Loucy (cell line): ENCODE measurements at regions not wholly inside any gene's neighbourhood (a gene's known extent, or its start where the extent isn't known, plus 50 kb on each side); places are given as distances from the start of the nearest gene placed in this dataset.

Experiments used
- H2AFZ ChIP-seq: fragments of 200-600 bp; sonication (generic); 2 replicates; pipeline ENCODE4 v1.6.0; 2016; ENCODE audit warnings: antibody characterized with exemption, mild to moderate bottlenecking, low read length, moderate library complexity
- H3F3A ChIP-seq: fragments of 200-600 bp; 2 replicates; pipeline ENCODE4 v1.6.0; 2016; ENCODE audit warnings: antibody characterized with exemption, low read depth, mild to moderate bottlenecking
- H3K27me3 ChIP-seq: fragments of 200-600 bp; sonication (generic); 2 replicates; pipeline ENCODE4 v1.6.1; 2014; ENCODE audit warnings: low read length, mild to moderate bottlenecking; ENCODE audit not compliant: insufficient read depth, poor library complexity, severe bottlenecking
- H3K36me3 ChIP-seq: fragments of 200-600 bp; sonication (generic); 2 replicates; pipeline ENCODE4 v1.6.1; 2016; ENCODE audit warnings: low read length; ENCODE audit not compliant: insufficient read depth
- H3K4me1 ChIP-seq: fragments of 200-600 bp; sonication (generic); 2 replicates; pipeline ENCODE4 v1.5.1; 2014; ENCODE audit warnings: low read length, mild to moderate bottlenecking; ENCODE audit not compliant: insufficient read depth, poor library complexity, severe bottlenecking
- H3K4me2 ChIP-seq: fragments of 200-600 bp; sonication (generic); 2 replicates; pipeline ENCODE4 v1.6.0; 2014; ENCODE audit warnings: antibody characterized with exemption, low read length, low read depth, mild to moderate bottlenecking; ENCODE audit not compliant: poor library complexity, severe bottlenecking
- H3K4me3 ChIP-seq: fragments of 200-600 bp; sonication (generic); 2 replicates; pipeline ENCODE4 v1.5.1; 2014; ENCODE audit warnings: low read length, mild to moderate bottlenecking, mixed read lengths; ENCODE audit not compliant: poor library complexity, severe bottlenecking
- H3K79me2 ChIP-seq: fragments of 200-600 bp; sonication (generic); 2 replicates; pipeline ENCODE4 v1.6.1; 2014; ENCODE audit warnings: low read length; ENCODE audit not compliant: insufficient read depth
- H3K9ac ChIP-seq: fragments of 200-600 bp; sonication (generic); 2 replicates; pipeline ENCODE4 v1.6.0; 2014; ENCODE audit warnings: mild to moderate bottlenecking, low read depth, low read length, moderate library complexity; ENCODE audit not compliant: poor library complexity, severe bottlenecking
- H3K9me2 ChIP-seq: fragments of 200-600 bp; sonication (generic); replicated peaks from 2 replicates; pipeline ENCODE4 v1.6.1; 2016; ENCODE audit warnings: low read depth, low read length, mixed read lengths
- H3K9me3 ChIP-seq: fragments of 200-600 bp; sonication (generic); 2 replicates; pipeline ENCODE4 v1.6.1; 2014; ENCODE audit warnings: mild to moderate bottlenecking, antibody characterized with exemption, low read length, low read depth; ENCODE audit not compliant: insufficient read depth
- H4K20me1 ChIP-seq: fragments of 200-600 bp; sonication (generic); 2 replicates; pipeline ENCODE4 v1.6.0; 2014; ENCODE audit warnings: antibody characterized with exemption, low read length, mild to moderate bottlenecking; ENCODE audit not compliant: insufficient read depth, poor library complexity, severe bottlenecking
- EZH2phosphoT487 ChIP-seq: fragments of 200-600 bp; IDR thresholded peaks from 2 replicates; pipeline ENCODE4 v1.6.1; 2018; ENCODE audit warnings: antibody characterized with exemption, mild to moderate bottlenecking, moderate library complexity, borderline replicate concordance
- TF ChIP-seq, protein P1 (sequence below): fragments of 200-600 bp; sonication (generic); conservative IDR thresholded peaks from 2 replicates; pipeline ENCODE4 v1.5.1; 2014; ENCODE audit warnings: mild to moderate bottlenecking, antibody characterized with exemption, low read length

- no peak overlapping the region for H2AFZ ChIP-seq
Observed at GRCh38 chr16:72530434-72530833, 358.5 kb upstream of the PMFBP1 start.

DNA sequence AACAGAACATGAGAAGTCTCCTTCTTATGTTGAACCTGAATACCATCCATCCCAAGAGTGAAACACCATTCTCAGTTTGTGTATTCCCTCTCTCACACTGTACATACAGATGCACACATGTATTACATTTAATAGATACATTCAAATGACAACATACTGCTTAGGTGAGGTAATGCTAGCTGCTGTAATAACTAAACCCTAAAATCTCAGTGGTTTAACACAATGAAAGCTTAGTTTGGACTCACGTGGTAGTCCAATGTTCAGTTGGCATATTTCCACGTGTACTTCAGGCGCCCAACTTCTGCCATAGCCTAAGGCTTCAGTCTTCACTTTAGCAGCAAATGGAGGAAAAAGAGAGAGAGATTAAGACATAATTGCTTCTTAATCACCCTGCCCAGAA is 351.1 kb upstream of the PMFBP1 start:
- TF ChIP-seq EZH2phosphoT487: no peak
- peaks cover 8% of the 10 kb centered on the region; the same call in 1 of the 2 replicates for H3K9me3 ChIP-seq
- H3F3A ChIP-seq: no peaks in the 10 kb centered on the region

More at GRCh38 chr16:72530434-72530833, 358.5 kb upstream of the PMFBP1 start:
- no peaks in the 10 kb centered on the region for H3K36me3 ChIP-seq
- no peak for TF ChIP-seq EZH2phosphoT487
- TF ChIP-seq, protein P1, sequence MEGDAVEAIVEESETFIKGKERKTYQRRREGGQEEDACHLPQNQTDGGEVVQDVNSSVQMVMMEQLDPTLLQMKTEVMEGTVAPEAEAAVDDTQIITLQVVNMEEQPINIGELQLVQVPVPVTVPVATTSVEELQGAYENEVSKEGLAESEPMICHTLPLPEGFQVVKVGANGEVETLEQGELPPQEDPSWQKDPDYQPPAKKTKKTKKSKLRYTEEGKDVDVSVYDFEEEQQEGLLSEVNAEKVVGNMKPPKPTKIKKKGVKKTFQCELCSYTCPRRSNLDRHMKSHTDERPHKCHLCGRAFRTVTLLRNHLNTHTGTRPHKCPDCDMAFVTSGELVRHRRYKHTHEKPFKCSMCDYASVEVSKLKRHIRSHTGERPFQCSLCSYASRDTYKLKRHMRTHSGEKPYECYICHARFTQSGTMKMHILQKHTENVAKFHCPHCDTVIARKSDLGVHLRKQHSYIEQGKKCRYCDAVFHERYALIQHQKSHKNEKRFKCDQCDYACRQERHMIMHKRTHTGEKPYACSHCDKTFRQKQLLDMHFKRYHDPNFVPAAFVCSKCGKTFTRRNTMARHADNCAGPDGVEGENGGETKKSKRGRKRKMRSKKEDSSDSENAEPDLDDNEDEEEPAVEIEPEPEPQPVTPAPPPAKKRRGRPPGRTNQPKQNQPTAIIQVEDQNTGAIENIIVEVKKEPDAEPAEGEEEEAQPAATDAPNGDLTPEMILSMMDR: no peak
- no peak overlapping the region for H3K4me2 ChIP-seq
- no peaks in the 10 kb centered on the region for H3K27me3 ChIP-seq
- H3K9me2 ChIP-seq: no peaks in the 10 kb centered on the region
- no peaks in the 10 kb centered on the region for H3K9me3 ChIP-seq
- no peaks in the 10 kb centered on the region for H3K79me2 ChIP-seq
- no peak overlapping the region for H3K9ac ChIP-seq
- H3K4me3 ChIP-seq: no peak overlapping the region
- H3F3A ChIP-seq: no peaks in the 10 kb centered on the region
- no peaks in the 10 kb centered on the region for H4K20me1 ChIP-seq
- H3K4me1 ChIP-seq: no peaks in the 10 kb centered on the region

GRCh38 chr16:72517154-72517553 is 345.2 kb upstream of the PMFBP1 start:
- no peaks in the 10 kb centered on the region for H4K20me1 ChIP-seq
- H3F3A ChIP-seq: no peaks in the 10 kb centered on the region
- H3K9me2 ChIP-seq: no peaks in the 10 kb centered on the region
- no peaks in the 10 kb centered on the region for H3K4me1 ChIP-seq
- peaks cover 7% of the 10 kb centered on the region for H3K36me3 ChIP-seq
- H3K27me3 ChIP-seq: no peaks in the 10 kb centered on the region
- TF ChIP-seq, protein P1: no peak
- no peak for TF ChIP-seq EZH2phosphoT487
- peaks cover 7% of the 10 kb centered on the region; the same call in 1 of the 2 replicates for H3K9me3 ChIP-seq
- H2AFZ ChIP-seq: no peak overlapping the region
- no peak overlapping the region for H3K9ac ChIP-seq
- no peaks in the 10 kb centered on the region for H3K79me2 ChIP-seq
- H3K4me2 ChIP-seq: no peak overlapping the region
- no peak overlapping the region for H3K4me3 ChIP-seq

More for the DNA sequence above, 351.1 kb upstream of the PMFBP1 start:
- no peaks in the 10 kb centered on the region for H3K9me2 ChIP-seq
- H3K4me3 ChIP-seq: no peak overlapping the region
- no peak overlapping the region for H3K9ac ChIP-seq
- no peaks in the 10 kb centered on the region for H3K4me1 ChIP-seq
- peaks cover 14% of the 10 kb centered on the region for H3K36me3 ChIP-seq
- no peak overlapping the region for H3K4me2 ChIP-seq
- no peaks in the 10 kb centered on the region for H4K20me1 ChIP-seq
- H2AFZ ChIP-seq: no peak overlapping the region
- H3K79me2 ChIP-seq: no peaks in the 10 kb centered on the region
- no peaks in the 10 kb centered on the region for H3K27me3 ChIP-seq

DNA sequence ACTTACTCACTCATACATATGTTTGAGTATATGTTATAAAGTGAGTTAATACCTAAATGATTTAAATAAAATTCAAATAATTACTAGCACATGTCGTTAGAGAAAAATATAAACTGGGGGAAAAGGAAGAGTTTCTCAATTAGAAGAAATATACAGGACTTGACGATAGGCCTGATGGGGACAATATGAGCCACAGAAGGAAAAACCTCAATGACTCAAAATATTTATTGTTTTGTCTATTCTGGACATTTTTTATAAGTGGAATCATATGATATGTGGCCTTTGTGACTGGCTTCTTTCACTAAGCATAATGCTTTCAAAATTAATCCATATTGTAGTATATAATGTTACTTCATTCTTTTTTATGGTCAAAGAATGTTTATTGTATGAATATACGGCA is 339.2 kb upstream of the PMFBP1 start:
- H3K27me3 ChIP-seq: no peaks in the 10 kb centered on the region
- no peaks in the 10 kb centered on the region for H3K9me3 ChIP-seq
- no peaks in the 10 kb centered on the region for H4K20me1 ChIP-seq
- H3K4me2 ChIP-seq: no peak overlapping the region
- H2AFZ ChIP-seq: no peak overlapping the region
- H3F3A ChIP-seq: no peaks in the 10 kb centered on the region
- H3K4me1 ChIP-seq: no peaks in the 10 kb centered on the region
- no peaks in the 10 kb centered on the region for H3K79me2 ChIP-seq
- H3K9me2 ChIP-seq: no peaks in the 10 kb centered on the region
- H3K4me3 ChIP-seq: no peak overlapping the region
- H3K9ac ChIP-seq: no peak overlapping the region
- TF ChIP-seq EZH2phosphoT487: no peak
- TF ChIP-seq, protein P1: no peak
- H3K36me3 ChIP-seq: no peaks in the 10 kb centered on the region
